ENCODE measurements at regions not wholly inside any gene's neighbourhood (a gene's known extent, or its start where the extent isn't known, plus 50 kb on each side); places are given as distances from the start of the nearest gene placed in this dataset.

GRCh38 chr9:105171589-105171988 is 72.9 kb upstream of the SLC44A1 start:
- no peak overlapping the region for H3K4me3 Mint-ChIP-seq
- H3K27ac Mint-ChIP-seq = no peak overlapping the region
- peaks cover 5% of the 10 kb centered on the region for H3K27me3 Mint-ChIP-seq (ENCODE audit: low read depth, poor library complexity)
- no peaks in the 10 kb centered on the region for H3K36me3 Mint-ChIP-seq (ENCODE audit: low read depth)
- peaks cover 52% of the 10 kb centered on the region for H3K4me1 Mint-ChIP-seq
- H3K9me3 Mint-ChIP-seq = peaks cover 4% of the 10 kb centered on the region
- TF ChIP-seq CTCF (IDR thresholded peaks at IDR 0.05) = no peak
- no peak for DNase-seq

GRCh38 chr9:105172436-105172835 is 72.0 kb upstream of the SLC44A1 start:
- no peaks in the 10 kb centered on the region for H3K36me3 Mint-ChIP-seq (ENCODE audit: low read depth)
- H3K4me3 Mint-ChIP-seq = no peak overlapping the region

DNA sequence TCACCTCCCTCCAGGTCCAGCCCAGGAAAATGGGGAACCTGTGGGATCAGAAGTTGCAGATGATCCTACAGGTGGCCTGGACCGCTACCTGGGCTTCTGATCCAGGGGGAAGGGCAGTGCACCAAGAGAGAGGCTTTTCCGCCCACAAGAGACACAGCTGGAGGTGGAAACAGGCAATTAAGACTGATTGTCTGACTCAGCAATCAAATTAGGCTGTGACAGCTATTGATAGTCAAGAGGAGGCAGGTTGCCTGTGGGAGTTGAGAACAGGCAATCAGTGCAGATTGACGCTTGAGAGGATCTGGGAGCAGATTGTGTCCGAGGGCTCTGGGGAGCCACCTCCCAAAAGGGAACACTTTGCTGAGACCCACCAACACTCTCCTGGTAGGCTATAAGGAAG is 71.1 kb upstream of the SLC44A1 start:
- Mint-ChIP-seq H3K27ac (no peak overlapping the region), H3K4me3 (no peak overlapping the region)

More at GRCh38 chr9:105172436-105172835, 72.0 kb upstream of the SLC44A1 start:
- Mint-ChIP-seq H3K9me3 (no peaks in the 10 kb centered on the region), H3K4me1 (peaks cover 52% of the 10 kb centered on the region), H3K27me3 (ENCODE audit: low read depth, poor library complexity) (peaks cover under 1% of the 10 kb centered on the region), H3K27ac (peak overlapping the region; percentile 80)
- no peak for TF ChIP-seq CTCF (IDR thresholded peaks at IDR 0.05)
- no peak for DNase-seq

DNA sequence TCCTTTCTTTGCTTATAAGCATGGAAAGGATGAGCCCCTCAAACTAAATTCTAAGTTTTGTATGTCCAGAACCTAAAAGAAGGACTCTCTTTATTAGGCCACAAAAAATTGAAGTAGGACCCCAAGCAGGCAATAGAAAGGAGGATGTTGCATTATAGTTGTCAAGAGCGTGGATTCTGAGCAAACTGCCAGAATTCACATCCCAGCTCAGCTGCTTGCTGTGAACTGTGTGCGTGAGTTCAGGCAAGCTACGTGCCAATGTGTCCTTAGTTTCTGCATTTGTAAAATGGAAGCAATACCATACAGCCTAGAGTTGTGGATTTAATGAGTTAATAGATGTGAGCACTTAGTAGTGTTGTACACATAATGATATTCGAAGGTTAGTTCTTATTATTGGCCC is 70.6 kb upstream of the SLC44A1 start:
- H3K36me3 Mint-ChIP-seq (ENCODE audit: low read depth) = no peaks in the 10 kb centered on the region
- no peaks in the 10 kb centered on the region for H3K9me3 Mint-ChIP-seq
- TF ChIP-seq CTCF (IDR thresholded peaks at IDR 0.05) = no peak
- no peak overlapping the region for H3K4me3 Mint-ChIP-seq
- DNase-seq = no peak
- no peaks in the 10 kb centered on the region for H3K27me3 Mint-ChIP-seq (ENCODE audit: low read depth, poor library complexity)
- H3K4me1 Mint-ChIP-seq = peaks cover 52% of the 10 kb centered on the region
- H3K27ac Mint-ChIP-seq = no peak overlapping the region

More for the DNA sequence above, 71.1 kb upstream of the SLC44A1 start:
- no peaks in the 10 kb centered on the region for H3K27me3 Mint-ChIP-seq (ENCODE audit: low read depth, poor library complexity)
- peaks cover 52% of the 10 kb centered on the region for H3K4me1 Mint-ChIP-seq
- DNase-seq = no peak
- no peaks in the 10 kb centered on the region for H3K36me3 Mint-ChIP-seq (ENCODE audit: low read depth)
- no peaks in the 10 kb centered on the region for H3K9me3 Mint-ChIP-seq
- no peak for TF ChIP-seq CTCF (IDR thresholded peaks at IDR 0.05)

DNA sequence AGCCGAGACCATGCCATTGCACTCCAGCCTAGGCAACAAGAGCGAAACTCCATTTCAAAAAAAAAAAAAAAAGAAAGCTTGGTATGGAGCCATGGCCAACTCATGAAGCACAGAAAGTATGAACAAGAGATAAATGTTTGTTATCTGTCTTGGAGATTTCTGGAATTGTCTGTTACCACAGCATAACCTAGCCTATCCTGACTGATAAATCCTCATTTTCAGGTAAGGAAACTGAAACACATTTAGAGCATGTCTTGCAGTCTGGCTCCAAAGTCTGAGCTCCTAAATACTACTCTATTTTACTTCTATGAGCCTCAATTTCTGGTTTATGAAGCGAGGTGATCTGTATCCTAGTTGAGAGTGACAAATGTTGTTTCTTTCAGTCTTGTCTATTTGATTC is 68.3 kb upstream of the SLC44A1 start:
- no peak overlapping the region for H3K27ac Mint-ChIP-seq
- no peaks in the 10 kb centered on the region for H3K9me3 Mint-ChIP-seq
- H3K4me3 Mint-ChIP-seq = no peak overlapping the region
- no peak for DNase-seq
- no peaks in the 10 kb centered on the region for H3K27me3 Mint-ChIP-seq (ENCODE audit: low read depth, poor library complexity)
- H3K4me1 Mint-ChIP-seq = peaks cover 39% of the 10 kb centered on the region
- H3K36me3 Mint-ChIP-seq (ENCODE audit: low read depth) = no peaks in the 10 kb centered on the region
- TF ChIP-seq CTCF (IDR thresholded peaks at IDR 0.05) = no peak

GRCh38 chr9:105178076-105178475 is 66.4 kb upstream of the SLC44A1 start:
- H3K4me1 Mint-ChIP-seq = peaks cover 26% of the 10 kb centered on the region

More at GRCh38 chr9:105178076-105178475, 66.4 kb upstream of the SLC44A1 start:
- Mint-ChIP-seq H3K27me3 (ENCODE audit: low read depth, poor library complexity) (peaks cover 3% of the 10 kb centered on the region), H3K27ac (no peak overlapping the region), H3K4me3 (no peak overlapping the region), H3K36me3 (ENCODE audit: low read depth) (no peaks in the 10 kb centered on the region), H3K9me3 (peaks cover 2% of the 10 kb centered on the region)
- no peak for TF ChIP-seq CTCF (IDR thresholded peaks at IDR 0.05)
- no peak for DNase-seq
